ENCODE measurements at regions not wholly inside any gene's neighbourhood (a gene's known extent, or its start where the extent isn't known, plus 50 kb on each side); places are given as distances from the start of the nearest gene placed in this dataset.

- no peaks in the 10 kb centered on the region for H3K36me3 Mint-ChIP-seq (ENCODE audit: low read depth)
- TF ChIP-seq CTCF (IDR thresholded peaks at IDR 0.05): no peak
Measured at GRCh38 chr4:145348291-145348690, 133.4 kb upstream of the SMAD1 start.

GRCh38 chr4:145347684-145348083, 134.0 kb upstream of the SMAD1 start:
- peaks cover 10% of the 10 kb centered on the region for H3K27me3 Mint-ChIP-seq (ENCODE audit: insufficient read depth)
- no peaks in the 10 kb centered on the region; the same call in 1 of the 2 replicates for H3K4me1 Mint-ChIP-seq (ENCODE audit: low read depth)
- no peak for DNase-seq
- H3K9me3 Mint-ChIP-seq: no peaks in the 10 kb centered on the region
- no peaks in the 10 kb centered on the region for H3K36me3 Mint-ChIP-seq (ENCODE audit: low read depth)
- H3K4me3 Mint-ChIP-seq: no peak overlapping the region
- no peak for TF ChIP-seq CTCF (IDR thresholded peaks at IDR 0.05)
- no peak overlapping the region for H3K27ac Mint-ChIP-seq

More at GRCh38 chr4:145348291-145348690, 133.4 kb upstream of the SMAD1 start:
- Mint-ChIP-seq H3K4me1 (ENCODE audit: low read depth) (no peaks in the 10 kb centered on the region; the same call in 1 of the 2 replicates), H3K4me3 (no peak overlapping the region), H3K27ac (no peak overlapping the region), H3K9me3 (no peaks in the 10 kb centered on the region), H3K27me3 (ENCODE audit: insufficient read depth) (peaks cover 10% of the 10 kb centered on the region)
- no peak for DNase-seq

- Mint-ChIP-seq H3K4me3 (no peak overlapping the region), H3K27me3 (ENCODE audit: insufficient read depth) (peaks cover 5% of the 10 kb centered on the region), H3K4me1 (ENCODE audit: low read depth) (no peaks in the 10 kb centered on the region; the same call in 1 of the 2 replicates), H3K9me3 (no peaks in the 10 kb centered on the region), H3K27ac (no peak overlapping the region), H3K36me3 (ENCODE audit: low read depth) (no peaks in the 10 kb centered on the region)
- TF ChIP-seq CTCF (IDR thresholded peaks at IDR 0.05): no peak
- DNase-seq: no peak
Measured at GRCh38 chr4:145346081-145346480, 135.6 kb upstream of the SMAD1 start.

- peaks cover 5% of the 10 kb centered on the region for H3K27me3 Mint-ChIP-seq (ENCODE audit: insufficient read depth)
- H3K27ac Mint-ChIP-seq: no peak overlapping the region
- TF ChIP-seq CTCF (IDR thresholded peaks at IDR 0.05): no peak
- H3K9me3 Mint-ChIP-seq: no peaks in the 10 kb centered on the region
- DNase-seq: no peak
- no peaks in the 10 kb centered on the region; the same call in 1 of the 2 replicates for H3K4me1 Mint-ChIP-seq (ENCODE audit: low read depth)
- no peak overlapping the region for H3K4me3 Mint-ChIP-seq
- no peaks in the 10 kb centered on the region for H3K36me3 Mint-ChIP-seq (ENCODE audit: low read depth)
Measured at GRCh38 chr4:145345401-145345800, 136.3 kb upstream of the SMAD1 start.

- no peak for TF ChIP-seq CTCF (IDR thresholded peaks at IDR 0.05)
- no peak for DNase-seq
- H3K4me1 Mint-ChIP-seq (ENCODE audit: low read depth): no peaks in the 10 kb centered on the region
- no peak overlapping the region for H3K4me3 Mint-ChIP-seq
- no peaks in the 10 kb centered on the region for H3K9me3 Mint-ChIP-seq
- no peak overlapping the region for H3K27ac Mint-ChIP-seq
- no peaks in the 10 kb centered on the region for H3K36me3 Mint-ChIP-seq (ENCODE audit: low read depth)
- H3K27me3 Mint-ChIP-seq (ENCODE audit: insufficient read depth): peaks cover 2% of the 10 kb centered on the region; the same call in 1 of the 2 replicates
Measured at GRCh38 chr4:145341381-145341780, 140.3 kb upstream of the SMAD1 start.

Measured in HFFc6 (cell line).